Right lobe of liver (tissue), 4 donors: ENCODE measurements at regions not wholly inside any gene's neighbourhood (a gene's known extent, or its start where the extent isn't known, plus 50 kb on each side); places are given as distances from the start of the nearest gene placed in this dataset.

Experiments
- POLR2A ChIP-seq: fragments of 450-650 bp; IDR thresholded peaks from one replicate; pipeline ENCODE4 v1.6.1; 2017; ENCODE audit warnings: antibody characterized with exemption, mild to moderate bottlenecking
- TF ChIP-seq, protein P1 (sequence below), 4 donors: fragments of 200-600 bp in 3 of 4; fragments of 450-650 bp in 1 of 4; IDR thresholded peaks; one replicate each; pipeline versions ENCODE4 v1.5.1 to v1.8.0; 2016 to 2022; ENCODE audit warnings: antibody characterized with exemption in 4 of 4, mild to moderate bottlenecking in 2 of 4
- donor health status: DM: no; HTN: no; CAD: no.
- donor health status: DM: no; HTN: no; CAD: no.
- donor health status: DM: no; HTN: yes; CAD: no.

DNA sequence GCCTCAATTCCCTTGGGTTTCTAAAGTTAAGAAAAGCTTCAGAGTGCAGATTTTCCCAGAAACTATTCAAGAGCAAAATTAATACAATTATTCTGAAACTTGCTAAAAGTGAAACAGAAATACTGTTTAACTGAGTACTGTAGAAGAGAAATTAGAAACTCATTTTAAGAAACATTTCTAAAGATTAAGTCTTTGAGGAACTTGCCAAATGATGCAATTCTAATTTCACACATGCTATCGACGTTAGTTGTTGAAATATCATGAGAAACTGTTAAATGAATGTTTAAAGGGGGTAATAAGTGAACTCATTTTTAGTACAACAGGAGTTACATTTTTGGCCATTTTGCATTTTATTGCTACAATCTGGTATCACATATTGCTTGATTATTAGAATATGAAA lies 125.3 kb upstream of the MAOA start:
- no peak for TF ChIP-seq POLR2A
- TF ChIP-seq, protein P1, sequence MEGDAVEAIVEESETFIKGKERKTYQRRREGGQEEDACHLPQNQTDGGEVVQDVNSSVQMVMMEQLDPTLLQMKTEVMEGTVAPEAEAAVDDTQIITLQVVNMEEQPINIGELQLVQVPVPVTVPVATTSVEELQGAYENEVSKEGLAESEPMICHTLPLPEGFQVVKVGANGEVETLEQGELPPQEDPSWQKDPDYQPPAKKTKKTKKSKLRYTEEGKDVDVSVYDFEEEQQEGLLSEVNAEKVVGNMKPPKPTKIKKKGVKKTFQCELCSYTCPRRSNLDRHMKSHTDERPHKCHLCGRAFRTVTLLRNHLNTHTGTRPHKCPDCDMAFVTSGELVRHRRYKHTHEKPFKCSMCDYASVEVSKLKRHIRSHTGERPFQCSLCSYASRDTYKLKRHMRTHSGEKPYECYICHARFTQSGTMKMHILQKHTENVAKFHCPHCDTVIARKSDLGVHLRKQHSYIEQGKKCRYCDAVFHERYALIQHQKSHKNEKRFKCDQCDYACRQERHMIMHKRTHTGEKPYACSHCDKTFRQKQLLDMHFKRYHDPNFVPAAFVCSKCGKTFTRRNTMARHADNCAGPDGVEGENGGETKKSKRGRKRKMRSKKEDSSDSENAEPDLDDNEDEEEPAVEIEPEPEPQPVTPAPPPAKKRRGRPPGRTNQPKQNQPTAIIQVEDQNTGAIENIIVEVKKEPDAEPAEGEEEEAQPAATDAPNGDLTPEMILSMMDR (IDR thresholded peaks at IDR 0.05): no peak
